ENCODE measurements at regions not wholly inside any gene's neighbourhood (a gene's known extent, or its start where the extent isn't known, plus 50 kb on each side); places are given as distances from the start of the nearest gene placed in this dataset.

- TF ChIP-seq BCL11A (IDR thresholded peaks at IDR 0.05; ENCODE audit: low read depth in 2 of 2, low read length in 2 of 2) (no peak), CTCF (IDR thresholded peaks at IDR 0.05; ENCODE audit: control extremely low read depth in 1 of 3, insufficient read depth in 1 of 3, low read depth in 1 of 3, low read length in 3 of 3) (no peak), CREB1 (IDR thresholded peaks at IDR 0.05) (no peak)
These were observed 59.6 kb upstream of the EEA1 start for GRCh38 chr12:92988622-92989130.

All from H1 (cell line).